Left lobe of liver (tissue), 2 donors: ENCODE measurements at regions not wholly inside any gene's neighbourhood (a gene's known extent, or its start where the extent isn't known, plus 50 kb on each side); places are given as distances from the start of the nearest gene placed in this dataset.
A peak's percentile ranks its signal among the peaks of the same experiment; 100 is the strongest.

Source experiments
- ATAC-seq: fragments of 200-7000 bp; cut with Tn5 transposase; one replicate; pipeline ENCODE4 v1.9.1; 2020; ENCODE audit warnings: mild to moderate bottlenecking, moderate library complexity
- DNase-seq: peaks from one replicate; pipeline ENCODE4 v3.0.0-alpha.2; 2020; ENCODE audit warnings: low spot score
- donor health status: DM: no; HTN: no; CAD: no; lungs with moderate emphysema.
- donor health status: DM: no; HTN: yes; CAD: no.

DNA sequence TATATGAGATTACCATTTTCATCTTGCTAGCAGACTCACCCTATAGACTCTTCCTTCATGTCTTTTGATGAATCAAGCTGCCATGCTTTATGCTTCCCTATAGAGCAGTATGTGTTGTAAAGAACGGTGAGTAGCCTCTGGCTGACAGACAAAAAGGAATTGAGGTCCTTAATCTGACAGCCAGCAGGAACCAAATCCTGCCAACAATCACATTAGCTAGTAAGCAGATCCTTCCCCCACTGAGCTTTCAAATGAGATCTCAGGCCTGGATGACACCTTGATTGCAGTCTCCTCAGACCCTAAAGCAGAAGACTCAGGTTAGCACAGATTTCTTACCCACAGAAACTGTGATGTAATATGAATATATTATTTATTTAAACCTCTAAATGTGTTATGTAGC lies 577.0 kb downstream of the CDH11 start:
- ATAC-seq: no peak

DNA sequence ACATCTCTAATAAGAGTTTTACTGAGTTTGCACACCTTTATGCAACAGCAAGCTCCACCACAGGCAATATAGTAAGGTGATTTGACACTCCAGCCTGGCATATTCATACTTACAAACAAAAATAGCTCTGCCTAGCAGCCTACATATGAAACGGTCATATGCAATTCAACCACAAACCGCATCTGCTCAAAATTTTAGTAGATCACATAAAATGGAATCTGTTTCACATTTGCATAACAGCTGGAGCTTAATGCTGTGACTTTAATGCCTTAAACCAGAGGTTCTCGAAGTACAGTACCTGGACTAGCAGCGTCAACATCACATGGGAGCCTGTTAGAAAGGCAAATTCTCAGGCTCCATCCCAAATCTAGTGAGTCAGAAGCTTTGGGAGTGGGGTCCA lies 578.4 kb downstream of the CDH11 start:
- DNase-seq: no peak
- no peak for ATAC-seq

More for the DNA sequence above, 577.0 kb downstream of the CDH11 start:
- no peak for DNase-seq

DNA sequence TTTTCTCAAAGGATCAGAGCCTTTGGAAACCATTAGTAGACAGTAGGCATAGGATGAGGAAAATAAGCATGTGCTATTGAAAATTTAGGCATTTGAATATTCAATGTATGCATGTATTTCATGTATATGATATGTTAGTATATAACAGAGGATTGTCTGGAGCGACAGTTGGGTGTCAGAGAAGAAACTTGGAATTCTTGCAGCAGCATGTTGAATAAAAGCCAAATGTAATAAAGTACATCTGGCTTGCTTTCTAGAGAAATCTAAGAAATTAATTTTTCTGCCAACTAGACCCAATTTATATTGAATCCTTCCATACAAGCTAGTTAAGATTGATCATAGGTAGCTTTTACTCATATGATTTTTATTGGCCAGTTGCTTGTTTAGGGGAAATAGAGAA lies 578.8 kb downstream of the CDH11 start:
- ATAC-seq (no peak), DNase-seq (no peak)

DNA sequence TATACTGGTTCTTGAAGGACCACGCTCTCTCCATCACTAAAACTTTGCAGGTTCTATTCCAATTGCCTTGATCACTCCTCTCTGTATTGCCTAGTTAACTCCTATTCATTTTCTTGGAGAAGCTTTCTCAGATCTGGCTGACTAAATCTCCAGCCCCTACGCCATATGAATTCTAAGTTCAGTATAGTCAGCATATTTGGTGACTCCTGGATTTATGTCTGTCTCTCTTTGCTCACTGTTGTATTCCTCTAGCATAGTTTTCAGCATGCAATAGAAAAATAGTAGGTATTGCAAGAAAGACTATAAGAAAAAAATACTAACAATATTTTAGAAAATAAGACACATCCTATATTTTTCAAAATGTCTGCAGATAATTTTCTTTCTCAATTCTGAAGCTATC lies 579.7 kb downstream of the CDH11 start:
- no peak for DNase-seq
- no peak for ATAC-seq

DNA sequence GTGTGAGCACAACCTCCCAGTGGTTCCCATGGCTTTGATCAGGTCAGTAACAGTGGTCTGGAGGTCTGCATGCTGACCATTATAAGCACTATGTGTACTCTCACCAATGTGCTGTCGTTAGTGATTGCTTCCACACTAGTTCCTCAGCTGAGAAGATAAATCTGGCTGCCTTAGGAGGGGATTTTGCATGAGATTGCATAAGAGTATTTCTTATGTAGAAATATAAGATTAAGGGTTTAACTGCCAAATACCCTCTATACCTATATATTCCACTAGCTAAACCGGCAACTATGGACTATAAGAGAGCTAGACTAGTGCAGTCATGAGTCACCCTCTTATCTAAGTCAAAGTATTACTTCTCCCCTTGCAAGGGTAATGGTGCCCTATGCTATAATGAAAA lies 580.2 kb downstream of the CDH11 start:
- ATAC-seq (no peak), DNase-seq (no peak)

DNA sequence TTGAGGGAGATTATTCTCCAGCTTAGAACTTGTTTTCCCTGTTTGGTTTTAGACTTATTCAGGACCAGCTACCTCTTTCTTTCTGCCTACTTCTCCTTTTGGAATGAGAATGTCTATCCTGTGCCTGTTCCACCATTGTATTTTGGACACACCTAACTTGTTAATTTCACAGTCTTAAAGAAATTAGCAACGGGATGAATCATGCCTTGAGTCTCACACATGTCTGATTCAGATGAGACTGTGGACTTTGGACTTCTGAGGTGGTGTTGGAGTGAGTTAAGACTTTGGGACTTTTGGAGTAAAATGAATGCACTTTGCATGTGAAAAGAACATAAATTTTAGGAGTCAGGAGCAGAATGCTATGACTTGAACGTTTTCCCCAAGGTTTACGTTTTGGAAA lies 581.4 kb downstream of the CDH11 start:
- ATAC-seq: no peak
- no peak for DNase-seq

DNA sequence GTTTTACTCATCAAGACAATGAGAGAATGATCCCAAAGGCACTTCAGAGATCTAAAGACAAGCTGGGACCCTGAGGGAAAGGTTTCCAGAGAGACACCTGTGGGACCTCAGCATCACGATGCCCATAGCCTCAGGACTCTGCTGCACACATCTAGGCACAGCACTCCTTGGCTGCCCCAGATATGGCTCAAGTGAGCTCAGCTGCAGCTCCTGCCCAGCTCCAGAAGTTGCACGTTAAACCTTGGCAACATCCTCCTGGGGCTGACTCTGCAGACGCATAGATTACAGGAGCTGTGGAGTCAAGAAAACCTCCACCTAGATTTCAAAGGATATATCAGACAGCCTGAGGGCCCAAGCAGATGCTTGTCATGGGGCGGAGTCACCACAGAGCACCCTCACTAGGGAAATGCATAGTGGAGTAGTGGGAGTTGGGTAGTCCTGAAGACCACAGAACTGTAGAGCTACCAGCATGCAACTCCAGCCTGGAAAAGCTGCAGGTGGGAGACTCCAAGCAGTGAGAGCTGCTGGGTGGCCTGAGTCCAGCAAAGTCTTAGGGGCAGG lies 582.0 kb downstream of the CDH11 start:
- ATAC-seq (no peak), DNase-seq (no peak)

DNA sequence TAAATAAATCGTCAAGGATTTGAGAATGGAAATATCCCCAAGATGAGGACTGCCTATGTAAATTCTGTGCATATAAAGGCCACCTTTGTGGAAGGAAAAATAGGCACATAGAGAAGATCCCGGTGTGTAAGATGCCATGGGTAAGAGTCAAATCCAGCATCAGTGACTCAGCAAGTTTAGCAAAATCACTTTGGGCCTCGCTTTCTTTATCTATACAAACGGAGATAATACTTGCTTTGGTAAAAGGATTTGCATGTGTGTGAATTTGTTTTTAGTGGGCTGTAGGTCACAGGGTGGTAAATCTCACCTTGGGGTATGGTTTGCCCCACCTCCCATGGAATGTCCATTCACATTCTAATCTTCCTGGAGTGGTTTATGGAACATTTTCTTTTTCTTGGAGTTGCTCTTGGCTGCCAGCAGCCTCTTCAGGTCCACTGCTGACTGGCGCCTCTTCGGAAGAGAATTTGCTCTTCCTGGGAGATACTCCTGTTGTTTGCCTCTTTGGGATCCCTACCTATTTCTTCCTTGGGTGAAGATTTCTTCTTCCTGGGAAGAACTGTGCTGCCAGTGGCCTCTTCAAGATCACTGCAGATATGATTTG lies 587.6 kb downstream of the CDH11 start:
- ATAC-seq (no peak), DNase-seq (no peak)

DNA sequence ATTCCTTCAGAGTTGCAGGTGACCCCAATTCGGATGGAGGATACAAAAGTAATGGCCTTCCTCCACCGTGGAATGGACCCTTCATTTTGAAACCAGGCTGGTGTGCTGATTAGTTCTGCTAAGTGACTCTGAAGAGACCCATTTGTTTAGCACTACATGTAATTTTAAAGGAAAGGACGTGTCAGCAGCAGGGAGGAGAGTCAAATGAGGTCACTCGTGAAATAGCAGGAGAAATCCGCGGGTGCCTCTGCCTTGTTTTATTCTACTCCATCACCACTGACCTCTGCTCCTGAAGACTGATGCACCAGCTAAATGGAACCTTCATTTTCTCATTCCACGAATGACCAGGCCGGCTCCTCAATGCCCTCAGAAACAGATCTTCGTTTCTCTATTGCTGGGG lies 589.2 kb downstream of the CDH11 start:
- DNase-seq: no peak
- ATAC-seq: no peak

DNA sequence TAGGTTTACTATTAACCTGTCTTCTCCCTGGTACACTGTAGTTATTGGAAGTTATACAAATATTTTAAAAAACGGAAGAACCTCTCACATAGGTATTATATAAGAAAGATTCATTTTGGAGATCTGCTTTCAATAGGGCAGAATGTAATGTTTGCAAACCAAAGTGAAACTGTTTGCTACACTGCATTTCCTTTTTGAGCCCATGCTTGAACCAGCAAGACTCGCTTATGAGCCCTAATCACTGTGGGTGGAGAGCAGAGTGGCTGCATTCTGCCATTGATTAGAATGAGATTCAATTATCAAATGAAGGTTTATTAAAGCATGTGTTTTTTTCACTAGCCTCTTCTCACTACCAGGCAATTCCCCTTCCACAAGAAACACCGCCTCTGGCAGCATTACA lies 589.7 kb downstream of the CDH11 start:
- DNase-seq (no peak), ATAC-seq (no peak)

DNA sequence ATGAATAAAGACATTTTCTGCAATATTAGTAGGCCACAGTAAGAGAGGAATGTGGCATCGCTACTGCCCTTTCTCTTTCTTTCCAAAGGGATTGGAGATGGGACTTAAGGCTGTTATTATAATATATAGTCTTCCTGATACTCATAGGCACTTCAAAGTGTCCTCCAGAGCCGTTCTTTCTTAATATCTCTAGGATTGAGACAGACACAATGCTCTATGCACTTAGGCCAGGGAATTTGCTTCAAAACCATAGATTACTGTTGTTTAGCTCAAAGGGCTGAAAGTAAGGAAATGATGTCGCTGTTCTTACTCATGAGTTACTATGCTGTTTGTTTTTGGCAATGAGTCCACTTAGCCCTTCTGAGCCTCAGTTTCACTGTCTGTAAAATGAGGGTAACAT lies 590.5 kb downstream of the CDH11 start:
- DNase-seq (no peak), ATAC-seq (no peak)

DNA sequence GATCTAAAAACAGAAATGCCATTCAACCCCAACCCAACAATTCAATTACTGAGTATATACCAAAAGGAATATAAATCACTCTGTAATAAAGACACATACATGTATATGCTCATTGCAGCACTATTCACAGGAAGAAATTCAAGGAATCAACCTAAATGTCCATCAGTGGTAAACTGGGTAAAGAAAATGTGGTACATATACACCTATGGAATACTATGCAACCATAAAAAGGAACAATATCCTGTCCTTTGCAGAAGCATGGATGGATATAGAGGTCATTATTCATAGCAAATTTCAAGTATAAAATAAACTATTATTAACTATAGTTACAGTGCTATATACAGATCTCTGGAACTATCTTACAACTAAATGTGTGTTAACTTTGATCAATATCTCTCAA lies 599.3 kb downstream of the CDH11 start:
- no peak for DNase-seq
- no peak for ATAC-seq

DNA sequence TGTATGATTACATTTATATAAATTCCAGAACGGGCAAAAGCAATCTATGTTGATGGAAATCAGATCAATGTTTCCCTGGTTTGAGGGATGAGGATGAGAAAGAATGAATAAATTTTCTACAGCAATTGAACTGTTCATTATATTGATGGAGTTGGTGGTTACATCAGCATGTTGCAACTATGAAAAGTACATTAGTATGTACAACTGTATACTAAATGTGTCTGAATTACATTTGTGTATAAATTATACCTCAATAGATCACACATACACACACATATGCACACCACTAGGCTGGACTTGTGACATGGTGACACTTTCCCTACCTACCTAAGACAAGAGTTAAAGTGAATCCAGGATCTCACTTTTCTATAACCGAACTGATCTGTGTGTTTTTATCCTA lies 608.0 kb downstream of the CDH11 start:
- DNase-seq: no peak

DNA sequence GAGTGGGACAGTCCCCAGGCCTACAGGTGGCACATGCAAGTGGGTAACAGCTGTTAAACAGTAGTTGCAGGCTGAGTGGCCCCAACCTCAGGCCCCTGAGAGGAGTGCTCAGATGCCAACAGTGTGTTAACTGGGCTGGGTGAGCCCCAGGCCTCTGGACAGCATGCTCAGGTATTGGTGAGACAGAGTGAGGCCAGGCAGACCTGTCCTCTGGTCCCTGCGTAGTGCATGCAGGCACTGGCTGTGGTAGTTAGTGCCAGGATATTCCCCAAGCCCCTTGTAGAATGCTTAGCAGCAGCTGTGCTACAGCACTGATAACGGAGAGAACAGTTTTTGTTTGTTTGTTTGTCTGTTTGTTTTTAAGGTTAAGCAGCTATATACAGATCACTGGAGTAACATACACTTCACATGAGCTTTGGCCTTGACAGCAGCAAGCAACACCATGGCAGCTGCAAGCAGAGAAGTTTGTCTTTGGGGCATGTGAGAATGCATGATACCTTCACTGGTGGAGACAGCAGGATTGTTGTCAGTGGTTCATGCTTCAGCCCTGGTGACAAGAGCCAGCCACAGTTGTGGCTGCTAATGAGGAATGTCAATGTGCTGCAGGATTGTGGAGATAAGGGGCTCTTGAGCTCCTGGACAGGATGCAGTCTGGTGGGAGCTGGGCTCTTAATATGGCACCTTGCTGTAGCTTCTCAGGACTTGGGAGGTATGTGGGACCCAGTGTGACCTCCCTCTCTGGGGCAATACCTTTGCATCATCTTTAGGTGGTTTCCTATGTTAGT lies 614.4 kb downstream of the CDH11 start:
- no peak for ATAC-seq

More for the DNA sequence above, 608.0 kb downstream of the CDH11 start:
- no peak for ATAC-seq

DNA sequence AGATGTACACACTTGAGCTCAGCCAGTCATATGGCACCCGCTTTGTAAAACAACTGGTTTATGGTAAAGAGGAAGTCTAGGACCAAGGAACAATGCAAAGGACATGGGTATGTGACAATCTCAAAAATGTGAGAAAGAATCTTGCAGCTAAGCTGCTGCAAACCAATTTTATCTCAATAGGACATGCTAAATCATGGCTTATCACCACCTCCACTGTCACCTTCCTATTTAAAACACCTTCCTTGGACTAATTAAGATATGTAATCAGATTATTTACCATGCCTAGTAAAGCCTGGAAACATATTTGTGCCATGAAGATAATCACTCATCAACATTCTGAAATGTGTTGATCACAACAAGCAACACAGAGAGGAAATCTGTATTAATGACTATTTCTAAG lies 622.7 kb downstream of the CDH11 start:
- no peak for DNase-seq
- ATAC-seq: no peak

More for the DNA sequence above, 614.4 kb downstream of the CDH11 start:
- DNase-seq: no peak

DNA sequence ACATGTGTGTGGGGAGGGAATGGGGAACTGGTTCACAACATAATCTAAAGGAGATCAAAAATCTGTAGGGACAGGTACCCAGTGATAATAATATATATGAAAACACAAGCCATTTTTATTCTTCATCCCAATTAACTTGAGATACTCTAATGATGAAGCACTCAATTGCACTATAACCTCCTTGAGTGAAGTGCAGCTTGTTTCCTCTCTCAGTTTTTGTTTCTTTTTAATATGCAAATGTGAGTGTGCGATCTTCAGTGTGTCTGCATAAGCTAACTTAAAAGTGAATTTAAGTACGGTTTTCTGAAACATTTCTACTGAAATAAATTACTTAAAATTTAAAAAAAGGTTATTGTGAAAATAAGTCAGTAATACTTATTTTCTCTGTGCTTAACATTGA lies 623.5 kb downstream of the CDH11 start:
- no peak for ATAC-seq

DNA sequence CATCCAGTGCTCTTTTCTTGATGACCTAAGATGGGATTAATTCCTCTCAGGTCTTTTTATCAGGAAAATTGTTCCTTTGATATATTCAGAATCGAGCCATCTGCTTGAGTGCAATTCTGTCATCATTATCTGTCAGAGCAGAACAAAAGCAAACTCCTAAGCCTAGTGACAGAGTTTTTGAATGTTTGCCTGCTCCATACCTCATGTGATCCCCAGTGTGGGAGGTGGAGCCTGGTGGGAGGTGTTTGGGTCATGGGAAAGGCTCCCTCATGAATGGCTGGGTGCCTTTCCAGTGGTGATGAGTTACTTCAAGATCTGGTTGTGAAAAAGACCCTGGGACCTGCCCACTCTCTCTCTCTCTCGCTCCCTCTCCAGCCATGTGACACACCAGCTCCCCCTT lies 628.2 kb downstream of the CDH11 start:
- ATAC-seq (no peak), DNase-seq (no peak)

More for the DNA sequence above, 623.5 kb downstream of the CDH11 start:
- DNase-seq: no peak

DNA sequence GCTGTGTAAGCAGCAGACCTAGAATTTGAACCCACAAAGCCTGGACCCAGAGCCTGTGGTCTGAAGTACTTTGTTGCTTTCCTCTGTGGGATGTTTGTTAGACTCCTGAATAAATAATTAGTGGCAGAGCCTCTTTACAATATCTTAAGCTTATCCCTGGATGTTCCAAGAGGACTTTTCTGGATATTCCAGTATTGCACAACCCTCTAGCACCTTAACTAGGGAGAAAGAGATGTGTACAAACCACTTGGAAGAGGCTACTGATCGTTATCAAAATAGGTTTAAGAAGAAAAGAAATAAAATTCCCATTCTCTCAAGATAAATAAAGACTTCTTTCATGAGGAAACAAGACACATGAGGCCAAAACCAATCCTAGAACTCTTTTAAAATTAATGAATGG lies 632.4 kb downstream of the CDH11 start:
- no peak for DNase-seq
- no peak for ATAC-seq

DNA sequence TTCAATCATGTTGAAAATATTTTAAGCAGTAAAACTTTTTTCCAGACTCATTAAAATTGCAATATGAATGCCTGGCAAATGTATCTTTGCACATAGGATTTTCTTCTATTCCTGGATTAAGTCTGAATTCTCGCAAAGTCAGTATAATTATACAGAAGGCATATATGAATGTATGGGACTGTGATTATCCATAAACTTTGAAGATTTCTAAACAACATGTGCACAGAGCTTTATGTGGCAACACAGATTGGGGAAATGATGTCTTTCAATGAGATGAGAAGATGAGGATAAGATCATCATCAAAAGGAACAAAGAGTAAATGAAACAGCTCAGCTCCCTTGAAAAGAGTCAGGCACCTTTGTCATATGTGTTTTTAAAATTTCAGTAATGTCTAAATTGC lies 635.3 kb downstream of the CDH11 start:
- no peak for DNase-seq
- ATAC-seq: no peak

DNA sequence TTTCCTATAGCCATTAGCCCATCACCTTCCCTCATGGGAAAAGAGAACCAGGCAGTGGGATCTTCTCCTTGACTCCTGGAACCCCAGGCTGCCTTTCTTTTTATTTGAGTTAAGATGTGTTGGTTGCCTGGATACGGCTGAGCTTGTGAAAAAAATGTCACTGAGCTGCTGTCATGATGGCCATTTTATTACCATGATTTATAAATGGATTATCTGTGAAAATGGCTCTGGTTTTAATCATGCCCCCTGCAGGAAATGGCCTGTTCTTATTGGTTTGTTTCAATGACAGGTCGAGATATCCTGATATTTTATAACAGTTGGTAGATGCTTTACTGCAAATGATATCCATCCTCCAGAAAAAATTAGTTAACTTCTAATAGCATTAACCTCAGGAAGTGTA lies 640.4 kb downstream of the CDH11 start:
- no peak for DNase-seq
- no peak for ATAC-seq

DNA sequence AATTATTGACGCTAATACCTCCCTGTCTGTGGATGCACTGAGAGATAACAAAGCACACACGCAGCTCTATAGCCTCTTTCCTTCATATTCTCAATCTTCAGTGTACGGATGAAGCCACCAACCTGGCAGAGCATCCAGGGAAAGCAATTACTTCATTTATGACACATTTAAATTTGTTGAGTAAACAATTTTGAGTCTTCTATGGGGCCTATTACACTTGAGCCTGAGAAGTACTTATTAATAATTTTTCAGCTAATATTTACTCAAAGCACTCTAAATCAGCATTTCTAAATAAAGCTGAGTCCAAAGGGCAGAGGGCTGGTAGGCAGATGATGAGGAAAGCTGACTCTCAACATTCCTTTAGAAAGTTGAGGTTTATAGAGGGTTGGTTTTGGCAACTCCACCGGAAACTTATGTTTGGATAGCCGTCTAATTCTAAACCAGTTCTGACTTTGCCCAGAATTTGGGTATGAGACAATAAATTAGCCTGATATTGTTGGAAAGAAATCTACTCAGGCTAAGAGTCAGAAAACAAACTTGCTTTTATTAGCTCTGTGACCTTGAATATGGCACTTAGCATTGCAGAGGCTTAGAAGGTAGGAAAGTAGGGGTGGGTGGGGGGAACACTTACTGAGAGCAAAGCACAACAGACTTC lies 643.5 kb downstream of the CDH11 start:
- no peak for DNase-seq
- peak; percentile 78 for ATAC-seq
